Esophagus squamous epithelium (tissue), 5 donors: ENCODE measurements at regions not wholly inside any gene's neighbourhood (a gene's known extent, or its start where the extent isn't known, plus 50 kb on each side); places are given as distances from the start of the nearest gene placed in this dataset.
"Not testable (repeated sequence)": the region's sequence is repeated elsewhere in the genome, so short reads cannot be mapped to it uniquely, and the experiment has no call there.

ENCODE experiments used
- DNase-seq: peaks from one replicate; lab custom pipeline; 2025; lab: John Stamatoyannopoulos, UW
- H3K27ac ChIP-seq, 4 donors: fragments of 200-600 bp; sonication (generic); one replicate each; pipeline ENCODE4 v1.5.1; 2016 to 2019; ENCODE audit warnings: mild to moderate bottlenecking in 1 of 4
- H3K27me3 ChIP-seq, 4 donors: fragments of 200-600 bp; sonication (generic); 1 replicate in 3 of 4; 2 replicates in 1 of 4; pipeline versions ENCODE4 v1.5.1 to v1.6.0; 2017 to 2021; ENCODE audit warnings: antibody characterized with exemption in 1 of 4
- H3K36me3 ChIP-seq, 3 donors: fragments of 200-600 bp; sonication (generic); one replicate each; pipeline ENCODE4 v1.5.1; 2016 to 2019
- H3K4me1 ChIP-seq, 3 donors: fragments of 200-600 bp; sonication (generic); one replicate each; pipeline ENCODE4 v1.5.1; 2017 to 2019
- H3K4me3 ChIP-seq, 4 donors: fragments of 200-600 bp; sonication (generic); 1 replicate in 3 of 4; 2 replicates in 1 of 4; pipeline ENCODE4 v1.5.1; 2016 to 2019; ENCODE audit warnings: mild to moderate bottlenecking in 2 of 4, moderate library complexity in 1 of 4
- H3K9me3 ChIP-seq, 3 donors: fragments of 200-600 bp; sonication (generic); one replicate each; pipeline ENCODE4 v1.5.1; 2016 to 2019
- CTCF ChIP-seq, 6 experiments: fragments of 450-650 bp in 4 of 6; fragments of 200-600 bp in 2 of 6; sonication (generic) in 2 of 6; IDR thresholded peaks; one replicate each; pipeline ENCODE4 v1.5.1; 2016 to 2019; ENCODE audit warnings: antibody characterized with exemption in 6 of 6, mild to moderate bottlenecking in 4 of 6, moderate library complexity in 4 of 6
- POLR2A ChIP-seq, 4 donors: fragments of 450-650 bp; IDR thresholded peaks; one replicate each; pipeline ENCODE4 v1.6.1; 2017; ENCODE audit warnings: antibody characterized with exemption in 4 of 4, mild to moderate bottlenecking in 4 of 4, moderate library complexity in 3 of 4
- WGBS, 2 donors: methylation state at CpG; one replicate each; pipeline ENCODE4 v1.1.5; 2018; 5-methylcytosine and 5-hydroxymethylcytosine counted together
- intact Hi-C: fragments of 100-400 bp; cut with DNase I; formaldehyde crosslinking; loops from one replicate; pipeline ENCODE4 v1.15.0; 2022
- donor health status: DM: yes; HTN: yes; CAD: no.

GRCh38 chr16:35214840-35215239 lies 1755.4 kb downstream of the TP53TG3F start:
- no peaks in the 10 kb centered on the region for H3K27me3 ChIP-seq
- H3K36me3 ChIP-seq, result no peaks in the 10 kb centered on the region
- intact Hi-C loops, result no loop called here
- TF ChIP-seq POLR2A (IDR thresholded peaks at IDR 0.05), result no peak
- no peak for TF ChIP-seq CTCF (IDR thresholded peaks at IDR 0.05)
- H3K9me3 ChIP-seq, result no peaks in the 10 kb centered on the region
- no peak for DNase-seq
- no peak overlapping the region for H3K4me3 ChIP-seq
- H3K27ac ChIP-seq, result no peak overlapping the region
- H3K4me1 ChIP-seq, result no peaks in the 10 kb centered on the region

- TF ChIP-seq CTCF (IDR thresholded peaks at IDR 0.05), result no peak
- no peak for TF ChIP-seq POLR2A (IDR thresholded peaks at IDR 0.05)
- Histone ChIP-seq H3K9me3 (no peaks in the 10 kb centered on the region), H3K4me3 (no peak overlapping the region), H3K27me3 (no peaks in the 10 kb centered on the region), H3K4me1 (no peaks in the 10 kb centered on the region), H3K27ac (no peak overlapping the region), H3K36me3 (no peaks in the 10 kb centered on the region)
- intact Hi-C loops, result no loop called here
- WGBS, 2 donors, result 82 to 91% methylated on average over 3 of the region's 3 CpGs
- no peak for DNase-seq
These were observed 1755.9 kb downstream of the TP53TG3F start for GRCh38 chr16:35215287-35215686.

GRCh38 chr16:35216261-35216660 lies 1756.8 kb downstream of the TP53TG3F start:
- H3K9me3 ChIP-seq, H3K4me1 ChIP-seq, H3K4me3 ChIP-seq, DNase-seq, H3K36me3 ChIP-seq, H3K27ac ChIP-seq, intact Hi-C loops, H3K27me3 ChIP-seq: not testable (repeated sequence)
- WGBS, 2 donors, result 67 to 68% methylated on average over 5 to 6 of the region's 6 CpGs

- Histone ChIP-seq H3K9me3 (peaks cover 0 to 7% (median 0%) of the 10 kb centered on the region in 3 donors), H3K27me3 (no peaks in the 10 kb centered on the region), H3K4me1 (no peaks in the 10 kb centered on the region), H3K27ac (no peak overlapping the region), H3K4me3 (no peak overlapping the region), H3K36me3 (no peaks in the 10 kb centered on the region)
- WGBS, 2 donors, result 89 to 100% methylated on average over 2 to 31 of the region's 32 CpGs
- intact Hi-C loops, result no loop called here
- no peak for TF ChIP-seq CTCF (IDR thresholded peaks at IDR 0.05)
- no peak for TF ChIP-seq POLR2A (IDR thresholded peaks at IDR 0.05)
- no peak for DNase-seq
These were observed 1762.2 kb downstream of the TP53TG3F start for GRCh38 chr16:35221482-35222185.

- H3K4me3 ChIP-seq, result no peak overlapping the region
- TF ChIP-seq POLR2A (IDR thresholded peaks at IDR 0.05) (no peak), CTCF (IDR thresholded peaks at IDR 0.05) (no peak)
- DNase-seq, result no peak
- intact Hi-C loops, result no loop called here
- H3K36me3 ChIP-seq, result no peaks in the 10 kb centered on the region
- H3K27ac ChIP-seq, result no peak overlapping the region
- no peaks in the 10 kb centered on the region for H3K9me3 ChIP-seq
- no peaks in the 10 kb centered on the region for H3K4me1 ChIP-seq
- no peaks in the 10 kb centered on the region for H3K27me3 ChIP-seq
- WGBS, 2 donors, result 54 to 80% methylated on average over 1 to 2 of the region's 2 CpGs
These were observed 1775.3 kb downstream of the TP53TG3F start for GRCh38 chr16:35234679-35235078.

GRCh38 chr16:35239561-35239960 lies 1780.1 kb downstream of the TP53TG3F start:
- intact Hi-C loops, result no loop called here
- TF ChIP-seq CTCF (IDR thresholded peaks at IDR 0.05), result no peak
- Histone ChIP-seq H3K4me1 (no peaks in the 10 kb centered on the region), H3K27me3 (no peaks in the 10 kb centered on the region), H3K9me3 (no peaks in the 10 kb centered on the region), H3K4me3 (no peak overlapping the region), H3K27ac (no peak overlapping the region), H3K36me3 (no peaks in the 10 kb centered on the region)
- DNase-seq, result no peak
- 60 to 66% methylated on average over 3 of the region's 3 CpGs for WGBS, 2 donors
